ENCODE measurements at regions not wholly inside any gene's neighbourhood (a gene's known extent, or its start where the extent isn't known, plus 50 kb on each side); places are given as distances from the start of the nearest gene placed in this dataset.

DNA sequence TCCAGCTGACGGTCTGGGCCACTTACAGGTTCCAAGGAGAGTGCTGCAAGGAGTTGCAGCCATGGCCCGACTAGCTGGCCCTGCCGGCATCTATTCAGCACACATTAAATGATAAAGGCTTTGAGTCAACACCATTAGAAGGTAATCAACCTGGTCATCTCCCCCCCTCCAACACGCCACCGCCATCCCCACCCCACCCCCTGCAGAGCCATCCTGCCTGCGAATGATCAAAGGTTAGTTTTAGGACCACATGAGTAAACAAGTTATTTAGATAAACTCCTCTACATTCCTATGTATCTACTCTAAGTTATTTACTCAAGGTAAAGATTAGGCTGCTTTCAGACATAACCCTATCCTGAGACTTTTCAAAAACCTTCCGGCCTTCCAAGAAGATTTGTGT, 349.3 kb upstream of the SLC39A10 start:
- TF ChIP-seq, protein P1, sequence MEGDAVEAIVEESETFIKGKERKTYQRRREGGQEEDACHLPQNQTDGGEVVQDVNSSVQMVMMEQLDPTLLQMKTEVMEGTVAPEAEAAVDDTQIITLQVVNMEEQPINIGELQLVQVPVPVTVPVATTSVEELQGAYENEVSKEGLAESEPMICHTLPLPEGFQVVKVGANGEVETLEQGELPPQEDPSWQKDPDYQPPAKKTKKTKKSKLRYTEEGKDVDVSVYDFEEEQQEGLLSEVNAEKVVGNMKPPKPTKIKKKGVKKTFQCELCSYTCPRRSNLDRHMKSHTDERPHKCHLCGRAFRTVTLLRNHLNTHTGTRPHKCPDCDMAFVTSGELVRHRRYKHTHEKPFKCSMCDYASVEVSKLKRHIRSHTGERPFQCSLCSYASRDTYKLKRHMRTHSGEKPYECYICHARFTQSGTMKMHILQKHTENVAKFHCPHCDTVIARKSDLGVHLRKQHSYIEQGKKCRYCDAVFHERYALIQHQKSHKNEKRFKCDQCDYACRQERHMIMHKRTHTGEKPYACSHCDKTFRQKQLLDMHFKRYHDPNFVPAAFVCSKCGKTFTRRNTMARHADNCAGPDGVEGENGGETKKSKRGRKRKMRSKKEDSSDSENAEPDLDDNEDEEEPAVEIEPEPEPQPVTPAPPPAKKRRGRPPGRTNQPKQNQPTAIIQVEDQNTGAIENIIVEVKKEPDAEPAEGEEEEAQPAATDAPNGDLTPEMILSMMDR (IDR thresholded peaks at IDR 0.05), result no peak
- no peak for TF ChIP-seq ZFX (IDR thresholded peaks at IDR 0.05; ENCODE audit: borderline replicate concordance)

All from 22Rv1 (cell line).